Islet of Langerhans (tissue), 1 donor: ENCODE measurements at regions not wholly inside any gene's neighbourhood (a gene's known extent, or its start where the extent isn't known, plus 50 kb on each side); places are given as distances from the start of the nearest gene placed in this dataset.
A peak's percentile ranks its signal among the peaks of the same experiment; 100 is the strongest.
"Not testable (repeated sequence)": the region's sequence is repeated elsewhere in the genome, so short reads cannot be mapped to it uniquely, and the experiment has no call there.

Source experiments
- FAIRE-seq: peaks from one replicate; lab custom pipeline; 2011; peaks lifted over from hg19 to GRCh38; lab: Jason Lieb, UNC

DNA sequence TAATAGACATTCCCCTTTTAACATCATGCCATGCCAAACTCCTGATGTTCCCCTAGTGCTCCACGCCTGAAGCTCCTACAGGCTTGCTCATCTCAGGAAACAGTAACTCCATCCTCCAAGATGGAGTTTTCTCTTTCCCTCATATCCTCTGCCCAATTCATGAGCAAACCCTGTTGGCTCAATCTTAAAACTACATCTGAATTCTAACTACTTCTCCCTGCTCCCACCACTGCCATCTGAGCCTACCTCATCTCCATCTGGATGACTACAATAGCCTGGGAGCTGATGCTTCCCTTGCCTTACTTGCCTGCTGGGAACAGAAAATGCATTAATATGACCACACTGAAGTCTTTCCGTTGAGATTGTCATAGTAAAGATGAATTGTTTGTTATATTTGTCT, 271.7 kb upstream of the MKLN1 start:
- FAIRE-seq = no peak

DNA sequence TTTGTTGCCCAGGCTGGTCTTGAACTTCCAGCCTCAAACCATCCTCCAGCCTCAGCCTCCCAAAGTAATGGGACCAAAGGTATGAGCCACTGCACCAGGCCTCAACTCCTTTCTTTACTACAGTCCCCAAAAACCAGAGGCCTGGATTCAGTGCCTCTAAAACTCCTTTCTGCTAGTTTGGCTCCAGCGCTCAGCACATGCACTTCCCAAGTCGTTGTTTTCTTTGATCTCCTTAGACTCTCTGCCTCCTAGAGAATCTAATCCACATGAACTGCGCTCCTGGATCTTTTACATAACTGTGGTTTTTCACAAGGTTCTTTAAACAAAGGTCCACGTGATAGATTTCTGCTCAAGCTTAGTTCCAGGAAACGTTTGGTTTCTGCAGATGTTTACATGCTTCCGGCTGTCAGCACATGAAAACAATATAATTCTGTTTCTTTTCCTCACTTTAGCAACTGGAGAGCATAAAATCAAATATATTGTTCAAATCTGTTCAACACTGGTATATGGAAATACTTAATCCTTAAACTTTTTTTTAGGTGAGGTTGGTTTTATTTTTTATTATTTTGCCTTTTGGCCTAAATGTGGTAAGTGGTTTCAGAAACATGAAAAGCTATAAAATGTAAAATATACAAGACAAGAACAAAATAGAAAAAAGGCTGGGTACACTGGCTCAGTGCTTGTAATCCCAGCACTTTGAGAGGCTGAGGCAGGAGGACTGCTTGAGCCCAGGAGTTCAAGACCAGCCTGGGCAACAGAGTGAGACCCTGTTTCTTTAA, 270.5 kb upstream of the MKLN1 start:
- peak; percentile 90 for FAIRE-seq

DNA sequence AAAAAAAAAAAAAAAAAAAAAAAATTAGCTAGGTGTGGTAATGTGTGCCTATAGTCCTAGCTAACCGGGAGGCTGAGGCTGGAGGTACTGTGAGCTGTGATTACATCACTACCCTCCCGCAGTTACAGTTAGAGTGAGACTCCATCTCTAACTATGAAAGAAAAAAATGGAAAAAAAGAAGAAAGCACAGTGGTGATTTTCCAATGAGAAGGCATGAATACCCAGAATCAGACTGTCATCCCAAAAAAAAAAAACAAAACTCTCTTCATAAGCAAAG, 269.9 kb upstream of the MKLN1 start:
- no peak for FAIRE-seq

DNA sequence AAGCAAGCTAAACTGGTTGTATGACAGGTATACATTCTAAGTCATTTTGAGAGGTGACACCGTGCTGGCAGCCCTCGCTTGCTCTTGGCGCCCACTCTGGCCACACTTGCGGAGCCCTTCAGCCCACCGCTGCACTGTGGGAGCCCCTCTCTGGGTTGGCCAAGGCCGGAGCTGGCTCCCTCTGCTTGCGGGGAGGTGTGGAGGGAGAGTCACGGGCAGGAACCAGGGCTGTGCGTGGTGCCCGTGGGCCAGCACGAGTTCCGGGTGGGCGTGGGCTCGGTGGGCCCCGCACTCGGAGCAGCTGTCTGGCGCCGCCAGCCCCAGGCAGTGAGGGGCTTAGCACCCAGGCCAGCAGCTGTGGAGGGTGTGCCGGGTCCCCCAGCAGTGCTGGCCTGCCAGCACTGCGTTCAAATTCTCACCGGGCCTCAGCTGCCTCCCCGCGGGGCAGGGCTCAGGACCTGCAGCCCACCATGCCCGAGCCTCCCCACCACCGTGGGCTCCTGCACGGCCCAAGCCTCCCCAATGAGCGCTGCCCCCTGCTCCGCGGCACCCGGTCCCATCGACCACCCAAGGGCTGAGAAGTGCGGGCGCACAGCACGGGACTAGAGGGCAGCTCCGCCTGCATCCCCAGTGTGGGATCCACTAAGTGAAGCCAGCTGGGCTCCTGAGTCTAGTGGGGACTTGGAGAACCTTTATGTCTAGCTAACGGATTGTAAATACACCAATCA, 269.0 kb upstream of the MKLN1 start:
- FAIRE-seq = not testable (repeated sequence)

DNA sequence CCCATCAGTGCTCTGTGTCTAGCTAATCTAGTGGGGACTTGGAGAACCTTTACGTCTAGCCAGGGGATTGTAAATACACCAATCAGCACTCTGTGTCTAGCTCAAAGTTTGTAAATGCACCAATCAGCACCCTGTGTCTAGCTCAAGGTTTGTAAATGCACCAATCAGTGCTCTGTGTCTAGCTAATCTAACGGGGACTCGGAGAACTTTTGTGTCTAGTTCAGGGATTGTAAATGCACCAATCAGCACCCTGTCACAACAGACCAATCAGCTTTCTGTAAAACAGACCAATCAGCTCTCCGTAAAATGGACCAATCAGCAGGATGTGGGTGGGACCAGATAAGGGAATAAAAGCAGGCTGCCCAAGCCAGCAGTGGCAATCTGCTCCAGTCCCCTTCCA, 268.3 kb upstream of the MKLN1 start:
- FAIRE-seq = not testable (repeated sequence)

DNA sequence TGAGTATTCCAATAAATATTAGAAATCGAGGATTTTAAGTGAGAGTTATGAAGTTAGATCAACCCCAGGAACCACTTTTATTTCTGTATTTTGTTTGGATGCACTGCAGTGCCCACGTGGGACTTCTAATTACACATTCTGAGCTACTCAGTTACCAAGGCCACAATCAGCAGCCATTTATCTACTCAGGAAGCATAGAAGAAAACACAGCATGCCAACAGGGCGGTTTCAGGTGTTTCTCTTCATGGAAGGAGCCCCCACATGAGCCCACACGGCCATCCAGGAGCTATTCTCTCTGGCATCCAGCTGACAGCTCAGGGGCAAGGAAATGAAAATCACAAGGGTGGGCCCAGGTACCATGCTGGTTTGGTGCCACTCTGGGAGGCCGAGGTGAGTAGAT, 266.5 kb upstream of the MKLN1 start:
- FAIRE-seq = no peak

DNA sequence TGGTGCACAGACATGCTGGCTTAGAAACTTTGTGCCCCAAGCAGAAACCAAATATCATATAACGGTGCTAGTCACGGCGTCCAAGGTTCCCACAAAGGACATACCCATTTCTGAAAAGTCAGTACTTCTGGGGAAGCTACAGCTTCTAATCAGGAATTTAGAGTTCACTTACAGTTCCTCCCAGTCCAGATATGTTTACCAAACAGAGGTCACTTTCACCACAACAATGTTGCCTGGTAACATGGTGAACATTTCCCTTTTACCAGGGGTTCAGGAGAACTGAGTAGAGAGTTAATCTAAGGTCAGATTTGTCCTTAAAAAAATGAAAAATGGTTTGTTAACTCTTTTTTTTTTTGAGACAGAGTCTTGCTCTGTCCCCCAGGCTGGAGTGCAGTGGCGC, 265.9 kb upstream of the MKLN1 start:
- FAIRE-seq = no peak

DNA sequence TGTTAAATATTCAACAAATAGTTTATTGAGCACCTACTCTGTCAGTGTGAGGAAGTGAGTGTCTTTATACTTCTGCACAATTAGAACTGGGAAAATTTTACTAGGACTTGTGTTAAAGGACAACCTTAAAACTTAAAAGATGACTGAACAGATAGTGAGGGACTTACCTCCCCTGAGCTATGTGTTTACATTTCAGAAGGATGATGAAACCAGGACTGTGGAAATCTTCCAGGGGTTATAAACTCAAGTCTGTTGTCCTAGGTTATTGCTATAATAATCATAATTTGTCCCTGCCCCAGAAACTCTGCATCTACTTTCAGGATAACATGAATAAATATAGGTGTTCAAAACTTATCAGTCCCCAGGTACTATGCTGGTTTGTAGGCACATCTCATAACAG, 261.0 kb upstream of the MKLN1 start:
- FAIRE-seq = no peak

DNA sequence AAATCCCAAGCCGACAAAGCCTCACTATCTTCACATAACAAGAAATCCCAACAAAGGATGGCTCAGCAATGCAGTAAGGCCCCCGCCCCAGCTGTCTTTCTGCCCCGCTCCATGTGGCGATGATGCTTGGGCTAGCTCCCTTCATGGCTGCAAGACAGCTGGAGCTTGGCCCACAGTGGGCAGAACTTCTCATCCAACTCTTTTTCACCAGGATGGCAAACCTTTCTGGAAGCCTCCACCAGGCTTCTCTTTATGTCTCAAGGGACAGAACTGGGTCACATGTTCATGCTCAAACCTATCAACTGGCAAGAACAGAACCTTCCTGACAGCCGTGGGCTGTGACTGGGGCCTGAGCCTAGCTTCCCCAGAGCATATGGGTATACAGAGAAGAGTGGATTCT, 260.5 kb upstream of the MKLN1 start:
- FAIRE-seq = no peak

DNA sequence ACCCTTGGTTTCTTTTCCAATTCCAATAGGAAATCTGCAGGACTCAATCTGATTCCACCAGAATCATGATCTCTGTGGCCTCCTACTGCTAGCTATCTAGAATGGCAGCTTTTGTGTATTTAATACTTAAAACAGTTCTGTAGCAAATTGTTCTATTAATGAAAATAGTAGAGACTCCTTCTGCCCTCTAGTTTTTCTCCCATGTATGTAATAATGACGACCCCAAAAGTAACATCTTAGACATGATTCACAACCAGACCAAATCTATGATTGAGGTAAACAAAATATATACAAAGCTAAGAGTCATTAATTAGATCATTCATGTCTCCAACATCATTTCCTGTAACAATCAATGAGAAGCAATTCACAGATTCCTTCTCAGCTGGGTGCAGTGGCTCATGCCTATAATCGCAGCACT, 259.1 kb upstream of the MKLN1 start:
- FAIRE-seq = no peak

DNA sequence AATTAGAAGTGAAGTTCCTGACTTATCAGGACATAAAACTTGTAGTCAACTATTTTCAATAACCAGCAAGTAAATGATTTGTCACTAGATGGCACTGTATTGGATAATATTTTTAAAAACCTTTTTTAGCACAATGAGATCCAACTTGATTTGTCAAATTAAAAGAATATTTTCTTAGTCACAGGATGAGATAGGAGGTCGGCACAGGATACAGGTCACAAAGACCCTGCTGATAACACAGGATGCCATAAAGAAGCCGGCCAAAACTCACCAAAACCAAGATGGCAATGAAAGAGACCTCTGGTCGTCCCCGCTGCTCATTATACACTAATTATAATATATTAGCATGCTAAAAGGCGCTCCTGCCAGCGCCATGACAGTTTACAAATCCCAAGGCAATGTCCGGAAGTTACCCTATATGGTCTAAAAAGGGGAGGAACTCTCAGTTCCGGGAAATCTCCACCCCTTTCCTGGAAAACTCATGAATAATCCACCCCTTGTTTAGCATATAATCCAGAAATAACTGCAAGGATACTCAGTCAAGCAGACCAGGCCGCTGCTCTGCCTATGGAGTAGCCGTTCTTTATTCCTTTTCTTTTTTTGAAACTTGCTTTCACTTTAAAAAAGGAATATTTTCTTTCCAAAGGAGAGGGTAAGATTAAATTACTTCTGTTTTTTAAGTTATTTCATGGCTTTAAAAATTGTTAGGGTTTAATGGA, 255.7 kb upstream of the MKLN1 start:
- FAIRE-seq = peak; percentile 41

DNA sequence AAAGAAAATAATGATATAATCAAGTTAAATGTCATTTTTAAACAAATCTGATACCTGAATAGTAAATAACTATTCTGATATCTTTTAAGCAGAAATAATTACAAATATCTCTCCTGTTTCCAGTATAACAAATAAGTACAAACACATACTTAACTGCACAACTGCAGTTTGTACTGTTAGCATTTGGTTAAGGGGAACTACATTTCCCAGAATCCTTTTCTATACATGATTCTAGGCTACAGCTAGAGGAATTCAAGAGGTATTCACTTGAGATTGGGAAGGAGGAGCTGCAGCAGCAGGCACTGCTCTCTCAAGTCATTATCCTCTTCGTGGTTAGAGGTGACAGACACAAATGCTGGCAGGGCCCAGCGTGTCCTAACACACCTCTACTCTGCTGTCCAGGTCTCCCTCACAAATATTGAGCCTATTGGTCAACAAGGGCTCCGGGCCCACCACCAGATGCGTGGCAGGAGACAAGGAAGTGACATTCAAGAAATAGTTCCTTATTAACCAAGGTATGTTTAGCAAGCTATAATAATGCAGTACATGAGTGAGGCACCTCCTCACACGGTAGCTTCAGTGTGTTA, 255.1 kb upstream of the MKLN1 start:
- FAIRE-seq = peak; percentile 13

DNA sequence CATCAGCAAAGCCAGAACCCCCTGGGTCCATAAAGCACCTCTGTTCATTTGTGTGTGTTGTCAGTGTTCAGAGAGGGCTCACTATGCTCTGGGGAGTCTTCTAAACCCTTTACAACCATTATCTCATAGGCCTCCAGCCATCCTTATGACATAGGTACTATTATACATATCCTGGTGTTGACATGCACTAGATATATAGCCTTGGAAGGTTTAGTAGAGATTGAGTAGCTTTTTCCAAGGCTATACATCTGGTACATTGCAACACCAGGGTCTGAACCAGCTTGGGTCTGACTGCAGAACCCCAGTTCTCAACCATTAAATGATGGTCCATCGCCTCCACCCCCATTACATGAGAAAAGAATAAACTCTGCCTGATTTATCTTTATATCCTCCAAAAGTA, 253.6 kb upstream of the MKLN1 start:
- FAIRE-seq = no peak

DNA sequence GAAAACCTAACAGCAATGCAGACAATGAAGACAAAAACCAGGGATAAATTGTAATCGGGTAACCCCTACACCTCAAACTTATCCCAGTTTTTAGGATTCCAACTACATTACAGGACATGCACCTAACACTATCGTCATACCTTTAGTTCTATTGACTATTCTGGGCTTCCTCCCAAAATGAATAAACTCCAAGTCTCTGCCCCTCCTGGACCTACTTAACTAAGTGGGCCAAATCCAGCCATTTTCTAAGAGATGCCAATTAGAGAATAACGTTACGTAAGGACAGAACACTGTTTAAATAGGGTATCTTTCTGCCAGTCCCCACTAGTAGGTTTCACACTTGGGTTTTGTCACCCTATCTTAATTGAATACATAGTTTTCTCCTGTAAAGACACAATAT, 253.1 kb upstream of the MKLN1 start:
- FAIRE-seq = no peak

DNA sequence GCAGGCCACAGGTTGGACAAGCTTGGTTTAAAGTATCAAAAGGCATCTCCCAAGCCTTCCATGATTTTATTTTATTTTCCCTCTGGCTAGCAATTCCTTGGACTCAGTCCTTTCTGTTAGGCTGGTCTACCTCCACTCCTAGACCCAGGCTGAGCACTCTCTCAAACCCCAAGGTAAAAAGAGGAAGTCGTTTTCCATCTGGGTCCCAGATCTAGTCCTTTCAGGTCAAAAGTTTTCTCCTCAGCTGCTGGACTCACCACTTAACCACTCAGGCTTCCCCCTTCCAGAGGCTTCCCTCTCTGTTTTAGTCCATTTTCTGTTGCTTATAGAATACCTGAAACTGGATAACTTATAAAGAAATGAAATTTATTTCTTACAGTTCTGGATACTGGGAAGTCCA, 252.3 kb upstream of the MKLN1 start:
- FAIRE-seq = no peak

DNA sequence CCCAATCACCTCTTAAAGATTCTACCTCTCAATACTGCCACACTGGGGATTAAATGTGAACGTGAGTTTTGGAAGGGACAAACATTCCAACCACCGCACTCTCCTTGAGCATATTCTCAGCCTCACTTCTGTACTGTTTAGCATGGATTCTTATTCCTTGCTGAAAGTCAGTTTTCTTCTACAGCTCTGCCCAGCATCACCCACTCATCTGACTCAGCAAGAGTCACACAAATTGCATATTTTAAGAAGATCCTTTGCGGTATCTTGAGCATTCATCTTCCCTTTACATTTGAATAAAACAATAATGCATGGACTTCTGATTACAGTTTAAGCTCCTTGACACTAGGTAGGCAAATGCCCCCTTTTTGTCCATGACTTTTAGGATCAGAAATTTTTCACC, 251.6 kb upstream of the MKLN1 start:
- no peak for FAIRE-seq

DNA sequence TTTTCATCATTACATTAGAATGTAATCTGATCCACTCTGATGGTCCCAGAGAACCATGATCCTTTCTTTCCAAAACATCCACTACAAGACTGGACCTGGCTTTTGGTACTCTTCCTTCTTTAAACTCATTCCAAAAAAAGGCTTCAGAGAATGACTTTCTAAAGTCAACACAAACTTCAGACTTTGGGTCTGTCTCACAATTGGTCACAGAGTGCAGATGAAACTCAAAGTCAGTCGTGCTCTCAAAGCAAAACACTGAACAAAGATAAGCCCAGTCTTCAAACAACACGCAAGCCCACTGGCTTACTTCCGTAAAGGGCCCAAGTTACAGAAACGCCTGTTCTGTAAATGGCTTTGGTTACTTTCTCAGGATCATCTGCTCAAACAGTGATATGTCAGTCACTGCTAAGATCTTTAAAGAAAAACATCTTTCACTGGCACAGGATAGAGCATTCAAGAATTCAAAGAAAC, 250.9 kb upstream of the MKLN1 start:
- no peak for FAIRE-seq

DNA sequence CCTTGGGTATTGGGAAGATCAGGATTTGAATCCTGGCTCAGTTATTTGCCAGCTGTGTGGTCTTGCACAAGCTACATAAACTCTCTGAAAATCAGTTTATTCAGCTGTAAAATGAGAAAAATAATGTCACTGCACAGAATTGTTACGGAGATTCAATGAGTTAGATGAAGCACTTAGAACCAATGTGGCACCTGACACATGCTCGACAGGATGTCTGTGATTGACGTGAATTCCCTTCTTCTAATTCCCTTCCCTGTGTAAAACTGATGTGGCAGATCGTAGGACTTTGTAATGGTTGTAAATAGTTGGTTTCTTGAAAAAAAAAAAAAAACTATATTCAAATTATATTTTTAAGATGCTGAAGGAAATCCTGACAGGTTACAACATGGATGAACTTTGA, 249.9 kb upstream of the MKLN1 start:
- FAIRE-seq = no peak

DNA sequence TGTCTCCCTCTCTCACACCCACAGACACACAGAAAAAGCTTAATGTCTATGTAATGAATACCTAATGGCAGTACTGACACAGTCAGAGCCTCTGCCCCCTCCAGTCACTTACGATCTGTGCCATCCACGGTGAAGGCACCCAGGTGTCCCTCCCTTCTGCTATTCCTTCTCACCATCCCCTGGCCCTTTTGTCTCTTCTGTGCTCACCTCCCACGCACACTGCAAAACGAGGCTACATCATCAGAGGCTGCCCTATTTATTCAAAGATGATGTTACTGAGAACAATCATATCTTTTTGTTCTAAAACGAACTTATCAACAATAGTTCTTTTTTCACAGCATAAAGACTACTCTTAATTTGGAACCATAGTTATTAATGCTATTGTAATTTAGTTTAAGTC, 246.9 kb upstream of the MKLN1 start:
- no peak for FAIRE-seq

DNA sequence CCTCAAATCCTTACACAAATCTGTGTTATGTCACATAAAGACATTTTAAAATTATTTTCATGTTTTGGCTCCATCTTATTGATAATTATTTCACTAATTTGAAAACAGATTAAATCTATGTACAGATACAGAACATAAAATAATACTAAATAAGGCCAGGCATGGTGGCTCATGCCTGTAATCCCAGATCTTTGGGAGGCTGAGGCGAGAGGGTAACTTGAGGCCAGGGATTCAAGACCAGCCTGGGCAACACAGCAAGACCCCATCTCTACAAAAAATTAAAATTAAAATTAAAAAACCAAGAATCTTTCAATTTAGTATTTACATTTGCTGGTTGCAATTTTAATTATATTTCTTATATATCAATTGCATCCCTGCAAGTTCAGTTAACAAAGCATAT, 246.4 kb upstream of the MKLN1 start:
- no peak for FAIRE-seq

DNA sequence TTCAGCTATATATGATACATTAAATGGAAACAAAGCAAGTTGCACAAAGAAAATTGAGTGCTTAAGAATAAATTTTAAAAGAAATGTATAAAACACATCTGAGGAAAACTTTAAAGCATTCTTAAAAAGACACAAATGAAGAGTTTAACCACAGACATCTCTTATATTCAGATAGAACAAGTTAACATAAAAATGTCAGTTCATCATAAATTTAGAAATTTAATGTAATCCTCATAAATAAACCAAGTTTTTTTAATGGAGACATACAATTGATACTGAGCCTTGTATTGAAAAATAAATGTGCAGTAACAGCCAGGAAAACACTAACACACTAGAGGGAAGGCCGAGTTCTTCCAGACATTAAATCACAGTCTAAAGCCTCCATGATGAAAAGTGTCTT, 243.9 kb upstream of the MKLN1 start:
- no peak for FAIRE-seq

DNA sequence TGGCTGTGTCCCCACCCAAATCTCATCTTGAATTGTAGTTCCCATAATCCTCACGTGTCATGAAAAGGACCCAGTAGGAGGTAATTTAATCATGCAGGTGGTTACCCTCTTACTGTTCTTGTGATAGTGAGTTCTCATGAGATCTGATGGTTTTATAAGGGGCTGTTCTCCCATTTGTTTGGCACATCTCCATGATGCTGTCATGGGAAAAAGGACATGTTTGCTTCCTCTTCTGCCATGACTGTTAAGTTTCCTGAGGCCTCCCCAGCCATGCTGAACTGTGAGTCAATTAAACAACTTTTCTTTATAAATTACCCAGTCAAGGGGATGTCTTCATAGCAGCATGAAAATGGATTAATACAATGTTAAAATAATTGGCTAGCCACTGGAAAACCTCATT, 243.3 kb upstream of the MKLN1 start:
- not testable (repeated sequence) for FAIRE-seq
